IMR-90 (cell line): ENCODE measurements at regions not wholly inside any gene's neighbourhood (a gene's known extent, or its start where the extent isn't known, plus 50 kb on each side); places are given as distances from the start of the nearest gene placed in this dataset.

Experiments used
- ATAC-seq: fragments of 200-7000 bp; cut with Tn5 transposase; 2 replicates; pipeline ENCODE4 v1.9.1; 2020; ENCODE audit warnings: low read depth, mild to moderate bottlenecking, moderate library complexity
- BruUV-seq: library from RNA; stranded (reverse); fragments of 400-500 nt; replicated peaks from 2 replicates; lab custom pipeline; 2021; lab: Mats Ljungman, UMichigan
- CTCF ChIA-PET: fragments of 300-600 bp; formaldehyde crosslinking; extraction: SDS; loops from one replicate; lab custom pipeline; 2021; ENCODE audit warnings: antibody characterized with exemption; lab: Yijun Ruan, JAX
- POLR2A ChIA-PET: fragments of 300-600 bp; sonication (Branson Sonifier 250); formaldehyde crosslinking; loops from one replicate; lab custom pipeline; 2022; ENCODE audit warnings: antibody characterized with exemption; ENCODE audit not compliant: unreplicated experiment; lab: Charles Lee
- DNase-seq: peaks from one replicate; pipeline ENCODE4 v3.0.0; 2013
- H2AFZ ChIP-seq: replicated peaks from 2 replicates; pipeline ENCODE3; 2013; ENCODE audit warnings: low read length, mild to moderate bottlenecking; ENCODE audit not compliant: poor library complexity
- H2AK5ac ChIP-seq: 2 replicates; pipeline ENCODE4 v1.6.1; 2013; ENCODE audit warnings: low read depth, low read length, inconsistent platforms
- H2AK9ac ChIP-seq: replicated peaks from 2 replicates; pipeline ENCODE3; 2013; ENCODE audit warnings: mild to moderate bottlenecking, low read depth, low read length, moderate library complexity; ENCODE audit not compliant: poor library complexity
- H2BK120ac ChIP-seq: 2 replicates; pipeline ENCODE4 v1.6.1; 2013; ENCODE audit warnings: low read depth, low read length, inconsistent platforms
- H2BK15ac ChIP-seq: 3 replicates; pipeline ENCODE4 v1.6.1; 2013; ENCODE audit warnings: low read depth, low read length, inconsistent platforms
- H2BK20ac ChIP-seq: 2 replicates; pipeline ENCODE4 v1.6.1; 2013; ENCODE audit warnings: low read depth, mild to moderate bottlenecking, inconsistent platforms, low read length, moderate library complexity
- H2BK5ac ChIP-seq: 2 replicates; pipeline ENCODE4 v1.6.1; 2013; ENCODE audit warnings: mild to moderate bottlenecking, low read depth, low read length, inconsistent platforms; ENCODE audit not compliant: poor library complexity, severe bottlenecking
- H3K14ac ChIP-seq: replicated peaks from 2 replicates; pipeline ENCODE4 v1.6.1; 2013; ENCODE audit warnings: low read depth, low read length, inconsistent platforms
- H3K18ac ChIP-seq: 2 replicates; pipeline ENCODE4 v1.6.1; 2013; ENCODE audit warnings: low read depth, low read length, control low read depth
- H3K23ac ChIP-seq: 2 replicates; pipeline ENCODE4 v1.6.1; 2013; ENCODE audit warnings: low read depth, low read length, inconsistent platforms
- H3K27ac ChIP-seq: 2 replicates; pipeline ENCODE4 v1.5.1; 2013; ENCODE audit warnings: mild to moderate bottlenecking, control low read depth, low read length; ENCODE audit not compliant: insufficient read depth
- H3K27me3 ChIP-seq: 2 replicates; pipeline ENCODE4 v1.6.1; 2013; ENCODE audit warnings: low read length; ENCODE audit not compliant: control insufficient read depth, insufficient read depth
- H3K36me3 ChIP-seq: 2 replicates; pipeline ENCODE4 v1.6.1; 2013; ENCODE audit warnings: low read length, mixed read lengths; ENCODE audit not compliant: control insufficient read depth, insufficient read depth
- H3K4ac ChIP-seq: 2 replicates; pipeline ENCODE4 v1.6.1; 2013; ENCODE audit warnings: low read depth, low read length, inconsistent platforms
- H3K4me1 ChIP-seq: 2 replicates; pipeline ENCODE4 v1.6.1; 2013; ENCODE audit warnings: low read length, mixed read lengths; ENCODE audit not compliant: control insufficient read depth, insufficient read depth
- H3K4me2 ChIP-seq: 2 replicates; pipeline ENCODE4 v1.6.1; 2013; ENCODE audit warnings: low read depth, mild to moderate bottlenecking, control low read depth, low read length, moderate library complexity
- H3K4me3 ChIP-seq: 2 replicates; pipeline ENCODE4 v1.5.1; 2013; ENCODE audit warnings: low read depth, mild to moderate bottlenecking, control low read depth, low read length, moderate library complexity; ENCODE audit not compliant: insufficient read depth
- H3K56ac ChIP-seq: 2 replicates; pipeline ENCODE4 v1.6.1; 2013; ENCODE audit warnings: low read length, inconsistent platforms; ENCODE audit not compliant: insufficient read depth; ENCODE audit errors: extremely low read depth
- H3K79me1 ChIP-seq, 2 experiments: 2 replicates each; pipeline ENCODE4 v1.6.1; 2013; ENCODE audit warnings: low read length in 2 of 2, inconsistent platforms in 1 of 2, low read depth in 1 of 2
- H3K9ac ChIP-seq: 2 replicates; pipeline ENCODE4 v1.6.1; 2013; ENCODE audit warnings: low read depth, low read length, control low read depth
- H3K9me1 ChIP-seq: 2 replicates; pipeline ENCODE4 v1.6.1; 2013; ENCODE audit warnings: low read length, inconsistent platforms; ENCODE audit not compliant: insufficient read depth
- H3K9me3 ChIP-seq: 2 replicates; pipeline ENCODE4 v1.6.1; 2013; ENCODE audit warnings: low read length; ENCODE audit not compliant: control insufficient read depth, insufficient read depth
- H4K20me1 ChIP-seq: 2 replicates; pipeline ENCODE4 v1.6.1; 2013; ENCODE audit warnings: low read length, inconsistent platforms; ENCODE audit not compliant: insufficient read depth
- H4K5ac ChIP-seq: 2 replicates; pipeline ENCODE4 v1.6.1; 2013; ENCODE audit warnings: mild to moderate bottlenecking, low read depth, low read length, control low read depth
- H4K8ac ChIP-seq, 2 experiments: 2 replicates each; pipeline ENCODE4 v1.6.1; 2013; ENCODE audit warnings: low read depth in 2 of 2, low read length in 2 of 2, control low read depth in 1 of 2, inconsistent platforms in 1 of 2
- H4K91ac ChIP-seq: 2 replicates; pipeline ENCODE4 v1.6.1; 2013; ENCODE audit warnings: low read depth, low read length, inconsistent platforms; ENCODE audit not compliant: insufficient read depth
- ELK1 ChIP-seq: fragments of 150-350 bp; IDR thresholded peaks from 2 replicates; pipeline ENCODE4 v1.6.1; 2016; ENCODE audit warnings: low read depth, mild to moderate bottlenecking, low read length, moderate library complexity, borderline replicate concordance
- FOS ChIP-seq: fragments of 150-350 bp; IDR thresholded peaks from 2 replicates; pipeline ENCODE4 v1.6.1; 2016; ENCODE audit warnings: low read depth, low read length
- MAFK ChIP-seq: IDR thresholded peaks from 2 replicates; pipeline ENCODE4 v1.6.1; 2012; ENCODE audit warnings: low read depth, low read length, improper control_type of control experiment
- NFE2L2 ChIP-seq: fragments of 150-350 bp; IDR thresholded peaks from 2 replicates; pipeline ENCODE4 v1.6.1; 2016; ENCODE audit warnings: low read depth, mild to moderate bottlenecking, low read length
- RCOR1 ChIP-seq: IDR thresholded peaks from 2 replicates; pipeline ENCODE4 v1.6.1; 2012; ENCODE audit warnings: mild to moderate bottlenecking, low read length, improper control_type of control experiment; ENCODE audit not compliant: insufficient replicate concordance
- USF2 ChIP-seq: fragments of 150-350 bp; IDR thresholded peaks from 2 replicates; pipeline ENCODE4 v1.6.1; 2017; ENCODE audit warnings: mild to moderate bottlenecking, antibody characterized with exemption, low read length, low read depth
- WGBS, 2 experiments: methylation state at CpG; one replicate each; pipeline versions ENCODE4 v1.1.5 to v1.1.7; 2013; ENCODE audit warnings: missing lambda C conversion rate in 2 of 2; ENCODE audit not compliant: insufficient read length in 1 of 2; ENCODE audit errors: extremely low coverage in 2 of 2; 5-methylcytosine and 5-hydroxymethylcytosine counted together
- dilution Hi-C: fragments of 300-500 bp; cut with HindIII; formaldehyde crosslinking; loops from one replicate; pipeline ENCODE4 v1.14.3; 2018; ENCODE audit warnings: low sequenced_read_pairs; ENCODE audit not compliant: unreplicated experiment
- in situ Hi-C: fragments of 300-500 bp; cut with MboI; formaldehyde crosslinking; loops from 3 replicates; pipeline ENCODE4 v1.14.3; 2019; ENCODE audit warnings: low sequenced_read_pairs, inconsistent platforms, mixed read lengths
- intact Hi-C: fragments of 100-400 bp; cut with micrococcal nuclease; formaldehyde crosslinking; loops from 2 replicates; pipeline ENCODE4 v1.10.0; 2022

DNA sequence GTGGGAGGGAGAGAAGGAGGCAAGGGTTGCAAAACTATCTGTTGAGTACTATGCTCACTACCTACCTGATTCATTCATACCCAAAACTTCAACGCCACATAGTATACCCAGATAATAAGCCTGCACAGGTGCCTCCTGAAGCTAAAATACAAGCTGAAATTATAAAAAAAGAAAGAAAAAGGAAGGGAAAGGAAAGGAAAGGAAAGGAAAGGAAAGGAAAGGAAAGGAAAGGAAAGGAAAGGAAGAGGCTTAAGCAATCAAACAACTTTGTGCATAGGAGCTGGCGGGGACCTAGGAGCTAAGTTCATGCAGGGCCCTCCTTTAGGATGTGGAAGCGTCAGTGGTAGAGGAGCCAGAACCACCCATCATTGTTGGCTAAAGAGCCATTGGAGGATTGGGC, 108.9 kb upstream of the SYNDIG1 start:
- Histone ChIP-seq H3K4me1 (no peaks in the 10 kb centered on the region), H3K4ac (no peak overlapping the region), H3K79me1 (no peaks in the 10 kb centered on the region), H3K18ac (no peak overlapping the region), H2AK9ac (no peak overlapping the region), H2AFZ (no peak overlapping the region), H2AK5ac (no peak overlapping the region), H3K56ac (no peak overlapping the region), H3K9me1 (no peaks in the 10 kb centered on the region), H4K91ac (no peak overlapping the region), H3K36me3 (no peaks in the 10 kb centered on the region), H3K4me2 (no peak overlapping the region), H4K5ac (no peak overlapping the region), H3K14ac (no peak overlapping the region), H3K4me3 (no peak overlapping the region), H3K9ac (no peak overlapping the region), H2BK120ac (no peak overlapping the region), H3K23ac (no peak overlapping the region), H3K27me3 (no peaks in the 10 kb centered on the region), H3K9me3 (no peaks in the 10 kb centered on the region), H2BK5ac (no peak overlapping the region), H2BK15ac (no peak overlapping the region), H4K20me1 (no peaks in the 10 kb centered on the region), H4K8ac (no peak overlapping the region), H3K27ac (no peak overlapping the region), H2BK20ac (no peak overlapping the region)
- intact Hi-C loops (no loop called here), dilution Hi-C loops (no loop called here), in situ Hi-C loops (no loop called here)
- ChIA-PET CTCF (no interaction called here), POLR2A (no interaction called here)
- no CpG with 5 or more reads among the region's 3 CpGs for WGBS, 2 experiments
- no TSS peak for BruUV-seq
- TF ChIP-seq NFE2L2 = no peak
- TF ChIP-seq FOS = no peak
- no peak for TF ChIP-seq MAFK
- no peak for TF ChIP-seq ELK1
- no peak for TF ChIP-seq USF2
- TF ChIP-seq RCOR1 = no peak
- ATAC-seq (no peak), DNase-seq (no peak)
